PC-3 (cell line): ENCODE measurements at regions not wholly inside any gene's neighbourhood (a gene's known extent, or its start where the extent isn't known, plus 50 kb on each side); places are given as distances from the start of the nearest gene placed in this dataset.
A peak's percentile ranks its signal among the peaks of the same experiment; 100 is the strongest.

ENCODE experiments used
- ATAC-seq: fragments of 200-7000 bp; cut with Tn5 transposase; 2 replicates; pipeline ENCODE4 v1.9.1; 2020; ENCODE audit warnings: mild to moderate bottlenecking, moderate library complexity
- BruUV-seq: library from RNA; stranded (reverse); fragments of 400-500 nt; replicated peaks from 2 replicates; lab custom pipeline; 2021; lab: Mats Ljungman, UMichigan
- CTCF ChIA-PET: fragments of 300-600 bp; sonication (Branson Sonifier 250); formaldehyde crosslinking; loops from one replicate; lab custom pipeline; 2022; ENCODE audit warnings: antibody characterized with exemption; lab: Charles Lee
- POLR2A ChIA-PET: fragments of 300-600 bp; sonication (Branson Sonifier 250); formaldehyde crosslinking; loops from one replicate; lab custom pipeline; 2022; ENCODE audit warnings: antibody characterized with exemption; ENCODE audit not compliant: unreplicated experiment; lab: Charles Lee
- DNase-seq: peaks from one replicate; pipeline ENCODE4 v3.0.0-alpha.2; 2015
- H2AFZ ChIP-seq: fragments of 300-600 bp; sonication (generic); 2 replicates; pipeline ENCODE4 v1.6.0; 2016; ENCODE audit warnings: antibody characterized with exemption, low read length
- H3F3A ChIP-seq: fragments of 300-600 bp; sonication (generic); one replicate; pipeline ENCODE4 v1.6.0; 2017; ENCODE audit warnings: antibody characterized with exemption, low read length, control low read depth, mild to moderate bottlenecking; ENCODE audit not compliant: unreplicated experiment
- H3K27ac ChIP-seq: fragments of 300-600 bp; sonication (generic); 2 replicates; pipeline ENCODE4 v1.5.1; 2016; ENCODE audit warnings: mild to moderate bottlenecking, low read length
- H3K27me3 ChIP-seq: fragments of 300-600 bp; sonication (generic); 2 replicates; pipeline ENCODE4 v1.6.1; 2016; ENCODE audit warnings: low read length, mixed read lengths
- H3K36me3 ChIP-seq: fragments of 300-600 bp; sonication (generic); 2 replicates; pipeline ENCODE4 v1.6.1; 2016; ENCODE audit warnings: low read depth, mixed run types, low read length, mixed read lengths
- H3K4me1 ChIP-seq: fragments of 300-600 bp; sonication (generic); 2 replicates; pipeline ENCODE4 v1.5.1; 2016; ENCODE audit warnings: low read length; ENCODE audit not compliant: insufficient read depth
- H3K4me2 ChIP-seq: fragments of 300-600 bp; sonication (generic); 2 replicates; pipeline ENCODE4 v1.6.0; 2016; ENCODE audit warnings: low read length
- H3K4me3 ChIP-seq: fragments of 300-600 bp; sonication (generic); 2 replicates; pipeline ENCODE4 v1.5.1; 2016; ENCODE audit warnings: mild to moderate bottlenecking, low read length, mixed read lengths
- H3K79me2 ChIP-seq: fragments of 300-600 bp; sonication (generic); 2 replicates; pipeline ENCODE4 v1.6.1; 2017; ENCODE audit warnings: low read length, mixed read lengths
- H3K9ac ChIP-seq: fragments of 300-600 bp; sonication (generic); 2 replicates; pipeline ENCODE4 v1.6.0; 2016; ENCODE audit warnings: mild to moderate bottlenecking, low read length
- H3K9me2 ChIP-seq: fragments of 300-600 bp; sonication (generic); replicated peaks from 2 replicates; pipeline ENCODE4 v1.6.1; 2016; ENCODE audit warnings: mixed run types, low read length, mixed read lengths
- H3K9me3 ChIP-seq: fragments of 300-600 bp; sonication (generic); 2 replicates; pipeline ENCODE4 v1.6.1; 2016; ENCODE audit warnings: low read length, mixed read lengths
- H4K20me1 ChIP-seq: fragments of 300-600 bp; sonication (generic); 2 replicates; pipeline ENCODE4 v1.6.1; 2016; ENCODE audit warnings: low read length, mixed read lengths
- EZH2 ChIP-seq: fragments of 300-600 bp; sonication (generic); IDR thresholded peaks from one replicate; pipeline ENCODE4 v1.6.1; 2017; ENCODE audit warnings: antibody characterized with exemption, mild to moderate bottlenecking, low read length; ENCODE audit not compliant: unreplicated experiment
- EZH2phosphoT487 ChIP-seq: fragments of 300-600 bp; sonication (generic); IDR thresholded peaks from 2 replicates; pipeline ENCODE4 v1.6.1; 2018; ENCODE audit warnings: mild to moderate bottlenecking, antibody characterized with exemption, low read length, borderline replicate concordance
- intact Hi-C: fragments of 100-400 bp; cut with micrococcal nuclease; formaldehyde crosslinking; loops from 2 replicates; pipeline ENCODE4 v1.9.0; 2023
- TF ChIP-seq, protein P1 (sequence below): fragments of 300-600 bp; sonication (generic); conservative IDR thresholded peaks from 2 replicates; pipeline ENCODE4 v1.5.1; 2017; ENCODE audit warnings: antibody characterized with exemption, low read depth, mild to moderate bottlenecking, low read length

- no peaks in the 10 kb centered on the region for H3K79me2 ChIP-seq
- H3K27me3 ChIP-seq: no peaks in the 10 kb centered on the region
- intact Hi-C loops: no loop called here
- no peak overlapping the region for H3K4me2 ChIP-seq
- CTCF ChIA-PET: interaction anchor here (0.6 kb wide), 1 partner anchor 213 kb away, joined by 5 read pairs; no protein-coding TSS in a partner anchor
- ATAC-seq (no peak), DNase-seq (no peak)
- H3K9me3 ChIP-seq: no peaks in the 10 kb centered on the region
- H3K4me3 ChIP-seq: no peak overlapping the region
- no peak overlapping the region for H3K9ac ChIP-seq
- no peaks in the 10 kb centered on the region for H3K36me3 ChIP-seq
- TF ChIP-seq EZH2 (no peak), EZH2phosphoT487 (no peak)
- TF ChIP-seq, protein P1, sequence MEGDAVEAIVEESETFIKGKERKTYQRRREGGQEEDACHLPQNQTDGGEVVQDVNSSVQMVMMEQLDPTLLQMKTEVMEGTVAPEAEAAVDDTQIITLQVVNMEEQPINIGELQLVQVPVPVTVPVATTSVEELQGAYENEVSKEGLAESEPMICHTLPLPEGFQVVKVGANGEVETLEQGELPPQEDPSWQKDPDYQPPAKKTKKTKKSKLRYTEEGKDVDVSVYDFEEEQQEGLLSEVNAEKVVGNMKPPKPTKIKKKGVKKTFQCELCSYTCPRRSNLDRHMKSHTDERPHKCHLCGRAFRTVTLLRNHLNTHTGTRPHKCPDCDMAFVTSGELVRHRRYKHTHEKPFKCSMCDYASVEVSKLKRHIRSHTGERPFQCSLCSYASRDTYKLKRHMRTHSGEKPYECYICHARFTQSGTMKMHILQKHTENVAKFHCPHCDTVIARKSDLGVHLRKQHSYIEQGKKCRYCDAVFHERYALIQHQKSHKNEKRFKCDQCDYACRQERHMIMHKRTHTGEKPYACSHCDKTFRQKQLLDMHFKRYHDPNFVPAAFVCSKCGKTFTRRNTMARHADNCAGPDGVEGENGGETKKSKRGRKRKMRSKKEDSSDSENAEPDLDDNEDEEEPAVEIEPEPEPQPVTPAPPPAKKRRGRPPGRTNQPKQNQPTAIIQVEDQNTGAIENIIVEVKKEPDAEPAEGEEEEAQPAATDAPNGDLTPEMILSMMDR: no peak
- H3F3A ChIP-seq: no peaks in the 10 kb centered on the region
- no peaks in the 10 kb centered on the region for H3K9me2 ChIP-seq
- peaks cover 14% of the 10 kb centered on the region for H3K4me1 ChIP-seq
- H2AFZ ChIP-seq: no peak overlapping the region
- BruUV-seq: no TSS peak
- POLR2A ChIA-PET: no interaction called here
- H3K27ac ChIP-seq: no peak overlapping the region
- no peaks in the 10 kb centered on the region for H4K20me1 ChIP-seq
These were observed 78.0 kb upstream of the EGR2 start for GRCh38 chr10:62894156-62894555.

DNA sequence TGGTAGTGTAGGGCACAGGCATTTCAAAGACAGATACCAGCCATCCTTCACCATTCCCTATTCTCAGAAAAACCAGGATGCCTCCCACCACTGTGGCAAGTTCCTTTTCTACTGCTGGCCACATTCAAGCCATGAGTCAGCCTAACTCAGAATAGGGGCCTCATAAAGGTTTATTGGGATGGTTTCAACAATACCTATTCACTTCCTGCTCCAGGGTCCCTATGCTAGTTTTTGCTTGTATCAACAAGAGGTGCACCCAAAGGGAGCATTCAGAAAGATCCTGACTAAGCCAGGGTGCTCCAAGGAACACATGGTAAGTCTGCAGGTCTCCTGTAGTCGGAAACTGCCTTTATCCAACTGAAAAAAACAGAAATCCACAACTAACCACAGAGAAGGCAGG, 76.9 kb upstream of the EGR2 start:
- peak; percentile 92 for ATAC-seq

DNA sequence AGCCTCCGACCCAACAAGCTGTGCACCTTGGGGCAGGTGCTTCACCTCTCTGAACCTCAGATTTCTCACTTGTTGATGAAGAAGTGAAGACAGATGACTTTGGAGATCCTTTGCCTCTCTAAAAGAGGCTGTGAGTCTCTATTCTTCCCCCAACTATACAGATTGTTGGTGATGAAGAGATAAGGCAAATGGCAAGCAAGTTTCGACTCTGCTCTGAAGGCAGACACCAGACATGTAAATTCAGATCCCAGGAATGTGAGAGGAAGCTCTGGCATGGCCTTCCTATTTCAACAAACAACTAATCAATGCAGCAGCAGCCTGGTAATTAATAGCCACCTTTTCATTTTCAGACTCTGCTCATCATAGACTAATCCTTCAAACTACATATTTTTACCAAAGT, 74.2 kb upstream of the EGR2 start:
- no peak for TF ChIP-seq EZH2phosphoT487
- Histone ChIP-seq H3K27me3 (no peaks in the 10 kb centered on the region), H3K9ac (no peak overlapping the region), H3K9me2 (no peaks in the 10 kb centered on the region), H3K4me1 (peaks cover 30% of the 10 kb centered on the region), H4K20me1 (no peaks in the 10 kb centered on the region), H2AFZ (no peak overlapping the region), H3K9me3 (no peaks in the 10 kb centered on the region), H3K36me3 (no peaks in the 10 kb centered on the region), H3K4me3 (no peak overlapping the region), H3K4me2 (no peak overlapping the region), H3K27ac (no peak overlapping the region), H3F3A (peaks cover 11% of the 10 kb centered on the region), H3K79me2 (no peaks in the 10 kb centered on the region)
- intact Hi-C loops: no loop called here
- CTCF ChIA-PET: no interaction called here
- no TSS peak for BruUV-seq
- DNase-seq: no peak
- ATAC-seq: no peak
- POLR2A ChIA-PET: no interaction called here

More for the DNA sequence above, 76.9 kb upstream of the EGR2 start:
- Histone ChIP-seq H3K4me2 (peak overlapping the region; percentile 9), H3F3A (no peaks in the 10 kb centered on the region), H3K4me1 (peaks cover 14% of the 10 kb centered on the region), H3K9me2 (no peaks in the 10 kb centered on the region), H3K36me3 (no peaks in the 10 kb centered on the region), H3K27ac (peak overlapping the region; percentile 41), H2AFZ (peak overlapping the region; percentile 24), H3K4me3 (no peak overlapping the region), H3K9ac (no peak overlapping the region), H3K27me3 (no peaks in the 10 kb centered on the region), H3K79me2 (no peaks in the 10 kb centered on the region), H3K9me3 (no peaks in the 10 kb centered on the region), H4K20me1 (no peaks in the 10 kb centered on the region)
- CTCF ChIA-PET: no interaction called here
- POLR2A ChIA-PET: interaction anchor here (0.5 kb wide), 1 partner anchor 158 kb away, joined by 6 read pairs; no protein-coding TSS in a partner anchor
- peak; percentile 97 for DNase-seq
- no TSS peak for BruUV-seq
- TF ChIP-seq EZH2phosphoT487: no peak
- no peak for TF ChIP-seq EZH2
- TF ChIP-seq, protein P1: no peak
- intact Hi-C loops: no loop called here
